GM18907 (cell line): ENCODE measurements at regions not wholly inside any gene's neighbourhood (a gene's known extent, or its start where the extent isn't known, plus 50 kb on each side); places are given as distances from the start of the nearest gene placed in this dataset.
"Not testable (repeated sequence)": the region's sequence is repeated elsewhere in the genome, so short reads cannot be mapped to it uniquely, and the experiment has no call there.

ENCODE experiments used
- ATAC-seq: cut with Tn5 transposase; IDR thresholded peaks from one replicate; pipeline ENCODE4 v1.9.1; 2021; ENCODE audit warnings: mild to moderate bottlenecking, moderate library complexity; ENCODE audit not compliant: unreplicated experiment

DNA sequence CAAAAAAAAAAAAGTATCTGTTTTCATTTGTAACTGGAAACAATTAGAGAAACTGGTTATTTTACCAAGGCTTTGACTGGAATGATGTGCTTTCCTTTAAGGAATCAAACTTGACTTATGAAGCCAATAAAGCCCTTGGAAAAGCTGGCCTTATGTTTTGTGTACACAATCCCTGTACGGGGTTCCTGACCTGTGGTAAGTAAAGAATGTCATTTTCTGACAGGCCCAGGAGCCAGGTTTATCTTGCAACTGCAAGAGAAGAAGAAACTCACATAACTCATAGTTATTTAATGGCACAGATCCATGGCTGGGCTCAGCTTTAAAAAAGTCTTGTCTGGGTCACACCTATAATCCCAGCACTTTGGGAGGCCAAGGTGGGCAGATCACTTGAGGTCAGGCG lies 235.9 kb upstream of the RAI14 start:
- not testable (repeated sequence) for ATAC-seq

DNA sequence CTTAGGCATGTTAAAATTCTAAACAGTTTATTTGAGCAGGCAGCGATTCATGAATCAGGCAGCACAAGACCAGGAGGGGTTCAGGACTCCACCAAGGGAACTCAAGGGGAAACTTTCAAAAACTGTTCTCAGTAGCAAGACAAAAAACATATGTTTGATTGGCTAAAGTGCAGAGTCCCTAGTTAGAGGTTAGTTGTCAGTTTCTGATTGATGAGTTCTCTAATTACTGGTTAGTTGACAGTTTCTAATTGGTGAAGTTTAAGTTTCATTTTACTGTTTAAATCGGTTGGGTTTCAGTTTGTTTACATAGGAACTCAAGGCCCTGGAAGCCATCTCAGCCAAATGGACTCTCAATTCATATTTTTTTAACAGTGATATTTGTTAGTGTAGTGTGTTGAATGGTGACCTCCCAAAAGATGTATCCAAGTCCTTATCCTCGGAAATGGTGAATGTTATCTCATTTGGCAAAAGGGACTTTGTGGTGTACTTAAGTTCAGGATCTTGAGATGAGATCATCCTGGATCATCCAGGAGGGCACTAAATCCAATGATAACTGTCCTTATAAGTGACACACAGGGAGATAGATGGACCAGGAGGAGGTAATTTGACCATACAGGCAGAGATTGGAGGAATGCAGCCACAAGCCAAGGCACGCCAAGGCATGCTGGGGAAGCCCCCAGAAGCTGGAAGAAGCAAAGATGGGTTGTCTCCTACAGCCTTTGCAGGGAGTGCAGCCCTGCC lies 219.2 kb upstream of the RAI14 start:
- ATAC-seq: no peak

DNA sequence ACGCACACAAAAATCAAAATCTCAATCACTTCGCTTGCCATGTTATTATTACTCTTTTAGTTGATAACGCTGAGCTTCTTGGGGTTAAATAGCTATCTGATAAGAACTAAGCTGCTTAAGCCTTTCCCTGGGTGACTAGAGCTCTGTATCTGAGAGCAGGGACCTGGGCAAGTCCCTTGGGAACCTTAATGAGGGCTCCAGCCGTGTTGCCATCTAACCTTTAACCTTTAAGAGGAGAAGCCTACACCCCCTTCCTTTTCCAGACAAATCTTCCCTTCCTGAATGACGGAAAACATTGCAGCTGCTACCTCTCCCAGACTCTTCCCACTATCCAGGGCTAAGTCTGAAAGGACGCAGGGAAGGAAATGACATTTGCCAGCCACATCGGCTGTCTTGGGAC lies 216.5 kb upstream of the RAI14 start:
- no peak for ATAC-seq

GRCh38 chr5:34441767-34442166 lies 214.4 kb upstream of the RAI14 start:
- not testable (repeated sequence) for ATAC-seq

- no peak for ATAC-seq
Measured at GRCh38 chr5:34447424-34447823, 208.7 kb upstream of the RAI14 start.

DNA sequence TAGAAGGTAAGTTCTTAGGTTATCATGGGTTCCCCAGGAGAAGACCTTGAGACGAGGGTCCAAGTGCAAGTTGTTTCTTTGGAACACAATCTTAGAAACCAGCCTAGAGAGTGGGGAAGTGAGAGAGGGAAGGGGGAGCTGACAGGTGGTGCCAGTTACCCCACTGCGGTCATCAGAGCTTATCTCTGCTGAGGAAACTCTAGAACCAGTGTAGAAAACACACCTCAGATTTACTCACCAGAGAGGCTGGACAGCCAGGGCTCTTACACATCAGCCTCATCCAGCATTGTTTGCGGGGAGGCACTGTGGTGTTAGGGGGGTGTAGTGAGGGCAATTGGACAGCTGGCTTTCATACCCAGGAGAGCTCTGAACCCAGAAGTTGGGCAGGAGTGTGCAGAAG lies 206.5 kb upstream of the RAI14 start:
- no peak for ATAC-seq

DNA sequence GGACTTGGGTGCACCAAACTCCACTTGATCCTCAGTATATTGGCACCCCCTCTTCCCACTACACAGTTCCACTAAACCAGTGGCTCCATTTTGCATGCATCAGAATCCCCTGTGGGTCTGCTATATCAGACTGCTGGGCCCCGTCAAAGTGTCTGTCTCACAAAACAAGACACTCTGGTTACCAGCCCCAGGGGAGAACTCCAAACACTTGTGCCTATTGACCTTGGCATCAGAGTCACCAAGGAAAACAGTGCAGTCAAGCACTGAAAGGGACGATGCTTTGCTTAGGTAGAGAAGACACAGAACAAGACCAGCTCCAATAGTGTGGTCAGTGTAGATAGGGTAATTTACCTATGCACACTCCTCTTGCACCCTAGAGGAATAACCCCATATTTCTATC lies 205.8 kb upstream of the RAI14 start:
- no peak for ATAC-seq

GRCh38 chr5:34452170-34452828 lies 203.8 kb upstream of the RAI14 start:
- no peak for ATAC-seq

DNA sequence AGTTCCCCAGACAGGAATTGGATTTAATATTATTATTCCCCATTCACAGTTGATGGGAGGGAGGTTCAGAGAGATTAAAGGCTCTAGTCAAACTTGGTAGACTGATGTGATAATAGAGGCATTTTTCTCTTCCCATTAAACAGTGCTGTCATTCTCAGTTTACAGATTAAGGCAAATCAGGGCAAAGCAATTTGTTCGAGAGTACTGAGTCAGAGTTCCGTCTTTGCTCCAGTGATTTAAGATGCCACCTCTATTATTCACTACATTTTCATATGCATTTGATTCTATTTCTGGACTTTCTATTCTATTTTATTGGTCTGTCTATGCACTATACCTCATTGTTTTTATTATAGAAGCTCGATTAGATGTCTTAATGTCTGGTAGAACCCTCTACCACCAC lies 201.0 kb upstream of the RAI14 start:
- no peak for ATAC-seq

- no peak for ATAC-seq
Measured at GRCh38 chr5:34459908-34460307, 196.2 kb upstream of the RAI14 start.

GRCh38 chr5:34460496-34460895 lies 195.6 kb upstream of the RAI14 start:
- ATAC-seq: no peak

DNA sequence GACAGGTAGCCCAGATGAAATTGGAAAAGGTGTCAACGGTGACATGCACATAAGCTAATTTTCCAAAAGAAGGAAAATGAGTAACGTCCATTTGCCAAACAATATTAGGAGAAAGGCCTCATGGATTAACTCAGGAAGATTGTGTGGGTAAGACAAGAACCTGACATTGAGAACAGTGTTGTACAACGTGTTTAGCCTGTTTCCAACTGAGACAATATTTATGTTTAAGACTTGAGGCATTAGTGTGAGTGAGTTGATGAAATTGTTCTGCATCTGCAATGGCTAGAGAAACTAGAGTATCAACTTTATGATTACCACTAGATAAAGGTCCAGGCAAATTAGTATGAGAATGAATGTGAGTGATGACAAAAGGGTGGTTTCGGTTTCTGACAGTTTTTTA lies 191.3 kb upstream of the RAI14 start:
- ATAC-seq: no peak

GRCh38 chr5:34465301-34465700 lies 190.8 kb upstream of the RAI14 start:
- not testable (repeated sequence) for ATAC-seq

DNA sequence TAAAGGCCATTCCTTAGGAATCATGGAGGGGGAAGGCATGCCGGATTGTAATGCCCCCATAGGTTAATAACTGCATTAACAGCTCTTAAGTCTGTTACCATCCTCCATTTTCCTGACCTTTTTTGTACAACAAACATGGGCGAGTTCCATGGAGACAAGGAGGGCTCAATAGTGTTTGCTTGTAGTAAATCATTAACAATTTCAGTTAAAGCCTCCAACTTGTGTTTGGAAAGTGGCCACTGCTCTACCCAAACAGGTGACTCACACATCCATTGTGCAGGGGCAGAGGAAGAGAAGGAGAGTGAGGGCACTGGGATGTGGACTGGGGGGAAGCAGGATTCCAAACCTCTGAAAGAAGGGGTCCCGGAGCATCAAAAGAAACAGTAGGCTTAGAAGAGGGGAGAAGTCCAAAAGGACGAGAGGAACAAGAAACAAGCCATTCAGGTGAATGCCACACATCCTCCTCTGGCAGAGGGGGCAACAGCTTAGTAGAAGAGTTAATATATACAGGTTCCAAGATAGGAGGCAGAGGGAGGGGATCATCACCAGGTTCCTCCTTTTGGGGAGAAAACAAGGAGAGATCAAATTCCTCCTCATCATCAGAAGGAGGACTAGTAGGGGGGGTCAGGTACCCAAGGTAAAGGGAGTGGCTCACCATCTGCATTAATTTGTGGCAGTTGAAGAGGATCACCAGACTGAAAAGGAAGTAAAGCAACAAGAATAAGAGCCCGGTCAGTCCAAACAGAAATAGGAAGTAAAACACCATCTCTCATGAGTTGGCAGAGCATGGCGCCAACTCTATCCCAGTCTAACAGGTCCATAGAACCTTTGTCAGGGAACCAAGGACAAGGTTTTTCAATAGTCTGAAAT lies 189.4 kb upstream of the RAI14 start:
- ATAC-seq: not testable (repeated sequence)

DNA sequence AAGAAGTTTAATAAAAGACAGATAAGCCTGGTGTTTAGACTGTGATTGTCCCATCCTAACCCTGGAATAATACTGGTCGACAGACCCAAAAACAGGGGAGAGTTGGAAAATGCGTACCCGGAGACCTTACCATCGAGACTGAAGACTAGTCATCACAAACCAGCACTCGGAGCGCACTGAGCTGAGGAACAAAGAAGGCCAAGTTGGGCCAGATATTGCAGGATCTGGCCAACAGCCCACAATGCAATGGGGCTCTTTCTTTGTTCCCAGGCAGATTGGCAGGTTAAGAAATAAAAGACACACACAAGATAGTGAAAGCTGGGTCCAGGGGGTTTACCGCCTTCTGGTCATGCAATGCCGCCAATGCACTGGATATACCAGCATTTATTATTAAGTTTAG lies 188.7 kb upstream of the RAI14 start:
- no peak for ATAC-seq

- ATAC-seq: peak; percentile 81
Measured at GRCh38 chr5:34467984-34468383, 188.1 kb upstream of the RAI14 start.

DNA sequence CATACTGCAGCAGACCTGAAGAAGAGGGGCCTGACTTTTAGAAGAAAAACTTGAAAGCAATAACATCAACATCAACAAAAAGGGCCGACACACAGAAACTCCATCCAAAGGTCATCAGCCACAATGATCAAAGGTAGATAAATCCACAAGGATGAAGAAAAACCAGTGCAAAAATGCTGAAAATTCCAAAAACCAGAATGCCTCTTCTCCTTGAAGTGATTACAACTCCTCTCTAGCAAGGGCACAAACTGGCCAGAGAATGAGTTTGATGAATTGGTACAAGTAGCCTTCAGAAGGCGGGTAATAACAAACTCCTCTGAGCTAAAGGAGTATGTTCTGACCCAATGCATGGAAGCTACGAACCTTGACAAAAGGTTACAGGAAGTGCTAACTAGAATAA lies 186.2 kb upstream of the RAI14 start:
- no peak for ATAC-seq

- no peak for ATAC-seq
Measured at GRCh38 chr5:34474573-34475021, 181.5 kb upstream of the RAI14 start.

GRCh38 chr5:34475249-34475966 lies 180.7 kb upstream of the RAI14 start:
- no peak for ATAC-seq

GRCh38 chr5:34476941-34477565 lies 179.1 kb upstream of the RAI14 start:
- ATAC-seq: no peak
